B cell (primary cell): ENCODE measurements at regions not wholly inside any gene's neighbourhood (a gene's known extent, or its start where the extent isn't known, plus 50 kb on each side); places are given as distances from the start of the nearest gene placed in this dataset.

Experiments used
- ATAC-seq: fragments of 200-7000 bp; cut with Tn5 transposase; one replicate; pipeline ENCODE4 v1.10.0; 2021; ENCODE audit warnings: low read depth, mild to moderate bottlenecking, moderate number of reproducible peaks, moderate library complexity
- CTCF ChIA-PET: fragments of 350-600 bp; sonication (Branson Sonifier 250); formaldehyde crosslinking; loops from one replicate; lab custom pipeline; 2021; ENCODE audit warnings: antibody characterized with exemption, inconsistent platforms; lab: Charles Lee
- POLR2A ChIA-PET: fragments of 350-600 bp; sonication (Branson Sonifier 250); formaldehyde crosslinking; loops from one replicate; lab custom pipeline; 2021; ENCODE audit warnings: antibody characterized with exemption; lab: Charles Lee
- DNase-seq: peaks from one replicate; pipeline ENCODE4 v3.0.0; 2013
- H2AFZ ChIP-seq: 2 replicates; pipeline ENCODE4 v1.6.1; 2012; ENCODE audit warnings: mild to moderate bottlenecking, low read depth, low read length; ENCODE audit not compliant: insufficient read depth, poor library complexity, severe bottlenecking
- H3K27ac ChIP-seq, 2 donors: 1 replicate in 1 of 2; 2 replicates in 1 of 2; pipeline ENCODE4 v1.5.1; 2012 to 2013; ENCODE audit warnings: low read length in 2 of 2, mild to moderate bottlenecking in 2 of 2, moderate library complexity in 1 of 2
- H3K27me3 ChIP-seq, 4 experiments: fragments of 200-600 bp in 1 of 4; sonication (generic) in 1 of 4; replicated peaks in 1 of 4; 1 replicate in 2 of 4; 2 replicates in 2 of 4; pipeline versions ENCODE4 v1.6.1 to v1.7.0; 2013 to 2016; ENCODE audit warnings: low read length in 3 of 4, mild to moderate bottlenecking in 2 of 4, mixed read lengths in 1 of 4, moderate library complexity in 1 of 4; ENCODE audit not compliant: insufficient read depth in 4 of 4, control insufficient read depth in 3 of 4; ENCODE audit errors: control extremely low read depth in 1 of 4
- H3K36me3 ChIP-seq, 2 experiments: replicated peaks in 1 of 2; 1 replicate in 1 of 2; 2 replicates in 1 of 2; pipeline versions ENCODE4 v1.6.1 to v1.7.1; 2013; ENCODE audit warnings: low read length in 1 of 2; ENCODE audit not compliant: insufficient read depth in 2 of 2, control insufficient read depth in 1 of 2; ENCODE audit errors: control extremely low read depth in 1 of 2, extremely low read depth in 1 of 2
- H3K4me1 ChIP-seq, 2 donors: fragments of 200-600 bp in 1 of 2; sonication (generic) in 1 of 2; 1 replicate in 1 of 2; 2 replicates in 1 of 2; pipeline versions ENCODE4 v1.5.1 to v1.6.1; 2013 to 2017; ENCODE audit warnings: low read length in 2 of 2; ENCODE audit not compliant: control insufficient read depth in 2 of 2, insufficient read depth in 2 of 2
- H3K4me2 ChIP-seq: replicated peaks from 2 replicates; pipeline ENCODE3; 2012; ENCODE audit warnings: mild to moderate bottlenecking, low read depth, low read length; ENCODE audit not compliant: poor library complexity, severe bottlenecking
- H3K4me3 ChIP-seq, 5 experiments: fragments of 200-600 bp in 1 of 5; sonication (generic) in 1 of 5; 1 replicate in 3 of 5; 2 replicates in 2 of 5; pipeline versions ENCODE4 v1.5.1 to v1.7.0; 2011 to 2016; ENCODE audit warnings: low read length in 4 of 5, mild to moderate bottlenecking in 4 of 5, low read depth in 2 of 5, control low read depth in 1 of 5, moderate library complexity in 1 of 5; ENCODE audit not compliant: insufficient read depth in 1 of 5; ENCODE audit errors: control extremely low read depth in 1 of 5, extremely low read depth in 1 of 5
- H3K79me2 ChIP-seq: fragments of 200-600 bp; sonication (generic); one replicate; pipeline ENCODE4 v1.6.0; 2016; ENCODE audit warnings: low read length; ENCODE audit not compliant: control insufficient read depth, insufficient read depth
- H3K9ac ChIP-seq: fragments of 200-600 bp; sonication (generic); 2 replicates; pipeline ENCODE4 v1.6.1; 2017; ENCODE audit warnings: mild to moderate bottlenecking, low read length, moderate library complexity
- H3K9me3 ChIP-seq, 3 donors: one replicate each; pipeline versions ENCODE4 v1.6.1 to v1.7.1; 2013; ENCODE audit warnings: low read length in 2 of 3; ENCODE audit not compliant: control insufficient read depth in 2 of 3, insufficient read depth in 1 of 3; ENCODE audit errors: control extremely low read depth in 1 of 3
- H4K20me1 ChIP-seq: 2 replicates; pipeline ENCODE4 v1.6.0; 2012; ENCODE audit warnings: mild to moderate bottlenecking, low read length; ENCODE audit not compliant: insufficient read depth, control insufficient read depth, poor library complexity, severe bottlenecking
- H3K27ac Mint-ChIP-seq: one replicate; pipeline ENCODE4 v1.8.0; 2021; ENCODE audit warnings: mixed read lengths
- H3K27me3 Mint-ChIP-seq: one replicate; pipeline ENCODE4 v1.8.0; 2021; ENCODE audit warnings: mixed read lengths
- H3K4me1 Mint-ChIP-seq: one replicate; pipeline ENCODE4 v1.8.0; 2021; ENCODE audit warnings: mixed read lengths
- H3K4me3 Mint-ChIP-seq: one replicate; pipeline ENCODE4 v1.8.0; 2021; ENCODE audit warnings: mixed read lengths
- H3K9me3 Mint-ChIP-seq: one replicate; pipeline ENCODE4 v1.8.0; 2022; ENCODE audit warnings: mixed read lengths; ENCODE audit not compliant: insufficient read depth
- CTCF ChIP-seq: fragments of 200-600 bp; IDR thresholded peaks from one replicate; pipeline ENCODE4 v1.8.0; 2022; ENCODE audit warnings: antibody characterized with exemption, mild to moderate bottlenecking
- EZH2 ChIP-seq: IDR thresholded peaks from 2 replicates; pipeline ENCODE4 v1.6.1; 2012; ENCODE audit warnings: borderline replicate concordance, low read depth, mild to moderate bottlenecking, moderate library complexity, low read length; ENCODE audit not compliant: insufficient read depth, poor library complexity, severe bottlenecking
- WGBS: methylation state at CpG from one replicate; pipeline ENCODE4 v1.1.5; 2013; ENCODE audit warnings: missing lambda C conversion rate; ENCODE audit not compliant: insufficient coverage; 5-methylcytosine and 5-hydroxymethylcytosine counted together
- intact Hi-C: fragments of 100-400 bp; cut with micrococcal nuclease; formaldehyde crosslinking; loops from one replicate; pipeline ENCODE4 v1.10.0; 2022

- Mint-ChIP-seq H3K9me3 (no peaks in the 10 kb centered on the region), H3K27me3 (peaks cover 3% of the 10 kb centered on the region), H3K27ac (no peak overlapping the region), H3K4me3 (no peak overlapping the region), H3K4me1 (peaks cover 3% of the 10 kb centered on the region)
- Histone ChIP-seq H3K36me3 (no peaks in the 10 kb centered on the region), H4K20me1 (no peaks in the 10 kb centered on the region), H3K9me3 (no peaks in the 10 kb centered on the region), H3K27me3 (no peaks in the 10 kb centered on the region), H3K4me2 (no peak overlapping the region), H3K9ac (no peak overlapping the region), H3K79me2 (no peaks in the 10 kb centered on the region), H2AFZ (no peak overlapping the region), H3K27ac (no peak overlapping the region), H3K4me1 (peaks cover 0 to 4% of the 10 kb centered on the region in 2 donors), H3K4me3 (no peak overlapping the region)
- no peak for ATAC-seq
- ChIA-PET CTCF (interaction anchor here (1.2 to 1.4 kb wide), 2 partner anchors 159 to 1141 kb away, joined by 3 read pairs; no protein-coding TSS in a partner anchor), POLR2A (no interaction called here)
- DNase-seq = no peak
- TF ChIP-seq EZH2 = no peak
- intact Hi-C loops = no loop called here
- no CpG with 5 or more reads among the region's 1 CpG for WGBS
Measured at GRCh38 chr3:40739971-40740370, 215.2 kb downstream of the ZNF621 start.

- Histone ChIP-seq H3K4me2 (no peak overlapping the region), H3K4me3 (no peak overlapping the region), H2AFZ (no peak overlapping the region), H3K9ac (no peak overlapping the region), H3K4me1 (peaks cover 0 to 4% of the 10 kb centered on the region in 2 donors), H3K9me3 (no peaks in the 10 kb centered on the region), H3K27me3 (no peaks in the 10 kb centered on the region), H4K20me1 (no peaks in the 10 kb centered on the region), H3K36me3 (no peaks in the 10 kb centered on the region), H3K79me2 (no peaks in the 10 kb centered on the region), H3K27ac (no peak overlapping the region)
- intact Hi-C loops = no loop called here
- TF ChIP-seq EZH2 (no peak), CTCF (no peak)
- DNase-seq = no peak
- Mint-ChIP-seq H3K27me3 (peaks cover 8% of the 10 kb centered on the region), H3K9me3 (no peaks in the 10 kb centered on the region), H3K4me3 (no peak overlapping the region), H3K27ac (no peak overlapping the region), H3K4me1 (peaks cover 3% of the 10 kb centered on the region)
- CTCF ChIA-PET = no interaction called here
- ATAC-seq = no peak
- POLR2A ChIA-PET = no interaction called here
- 0% methylated on average over 1 of the region's 1 CpG for WGBS
Measured at GRCh38 chr3:40741729-40742128, 217.0 kb downstream of the ZNF621 start.
